ENCODE measurements at regions not wholly inside any gene's neighbourhood (a gene's known extent, or its start where the extent isn't known, plus 50 kb on each side); places are given as distances from the start of the nearest gene placed in this dataset.

DNA sequence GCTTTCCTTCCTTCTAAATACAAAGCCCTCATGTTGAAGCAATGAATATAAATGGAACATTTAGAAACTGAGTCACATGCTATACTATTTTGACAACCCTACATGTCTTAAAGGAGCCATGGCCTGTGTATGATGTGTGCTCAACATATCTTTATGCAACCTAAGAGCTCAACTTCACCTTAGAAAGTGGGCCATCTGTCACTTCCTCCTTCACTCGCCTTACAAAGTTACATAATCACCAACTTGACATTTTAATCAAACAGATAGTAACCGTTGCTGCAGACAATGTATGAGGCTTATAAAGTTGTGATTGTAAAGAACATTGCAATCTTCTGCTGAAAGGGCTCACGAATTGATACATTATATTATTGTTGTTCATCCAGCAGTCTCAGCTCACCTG is 163.6 kb downstream of the SERPINI1 start:
- no peak for TF ChIP-seq CTCF (IDR thresholded peaks at IDR 0.05; ENCODE audit: insufficient read depth, low read depth, low read length, missing control alignments)
- no peak for DNase-seq (ENCODE audit: low read depth)
- no peak overlapping the region for H3K4me3 ChIP-seq (ENCODE audit: low read length)

DNA sequence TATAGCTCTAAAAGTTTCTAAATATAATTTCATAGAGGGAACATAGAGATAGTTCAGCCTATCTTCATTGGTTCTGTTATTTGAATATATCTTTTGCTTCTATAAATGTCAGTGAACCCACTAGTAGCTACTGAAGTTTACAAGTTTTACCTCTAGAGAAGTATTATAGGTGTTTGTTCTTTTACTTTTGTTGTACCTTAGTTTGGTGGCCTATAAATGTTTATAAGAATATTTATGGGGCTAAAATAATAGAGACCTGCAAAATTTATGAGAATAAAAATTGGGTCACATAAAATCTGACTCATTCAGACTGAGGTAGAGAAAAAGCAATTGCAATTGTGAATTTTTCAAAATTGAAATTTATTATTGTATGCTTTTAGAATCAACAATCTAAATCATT is 162.6 kb downstream of the SERPINI1 start:
- H3K4me3 ChIP-seq (ENCODE audit: low read length), result no peak overlapping the region
- no peak for TF ChIP-seq CTCF (IDR thresholded peaks at IDR 0.05; ENCODE audit: insufficient read depth, low read depth, low read length, missing control alignments)
- DNase-seq (ENCODE audit: low read depth), result no peak

DNA sequence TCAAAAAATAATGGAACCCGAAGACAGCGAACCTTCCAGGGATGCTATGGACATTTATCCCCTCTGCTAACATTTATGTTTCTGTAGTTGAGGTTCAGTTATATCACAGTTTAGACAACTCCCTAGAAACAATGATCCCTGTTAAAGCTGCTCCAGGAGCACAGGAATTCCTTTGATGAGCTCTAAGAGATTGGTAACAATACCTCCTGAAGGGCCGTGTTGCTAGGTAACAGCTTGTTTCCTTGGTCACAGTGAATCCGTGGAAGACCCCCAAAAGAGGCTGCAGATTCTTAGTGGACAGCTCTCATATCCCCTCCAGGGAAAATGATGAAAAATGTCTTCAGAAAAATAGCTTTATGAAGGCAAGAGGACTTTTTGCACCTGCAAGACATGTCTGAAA is 160.2 kb downstream of the SERPINI1 start:
- TF ChIP-seq CTCF (IDR thresholded peaks at IDR 0.05; ENCODE audit: insufficient read depth, low read depth, low read length, missing control alignments), result no peak
- H3K4me3 ChIP-seq (ENCODE audit: low read length), result no peak overlapping the region
- no peak for DNase-seq (ENCODE audit: low read depth)

DNA sequence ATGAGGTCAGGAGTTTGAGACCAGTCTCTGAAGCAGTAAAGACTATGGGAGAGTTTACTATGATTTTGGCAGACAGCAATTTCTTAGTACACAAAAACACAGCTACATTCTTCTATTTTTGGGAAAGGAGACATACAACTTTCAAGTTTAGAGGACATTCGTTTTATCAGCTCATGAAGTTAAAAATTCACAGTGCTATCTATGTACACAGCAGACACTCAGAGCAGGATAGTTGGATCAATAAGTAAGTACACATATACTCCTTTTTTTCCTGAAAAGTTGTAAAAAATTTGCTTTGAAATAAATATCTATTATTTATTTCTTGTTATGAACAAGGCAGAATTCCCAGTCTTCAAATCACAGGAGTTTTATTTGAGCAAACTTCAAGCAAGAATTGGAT is 159.7 kb downstream of the SERPINI1 start:
- no peak for DNase-seq (ENCODE audit: low read depth)
- TF ChIP-seq CTCF (IDR thresholded peaks at IDR 0.05; ENCODE audit: insufficient read depth, low read depth, low read length, missing control alignments), result no peak
- no peak overlapping the region for H3K4me3 ChIP-seq (ENCODE audit: low read length)

GRCh38 chr3:167892205-167892604 is 156.7 kb downstream of the SERPINI1 start:
- no peak for TF ChIP-seq CTCF (IDR thresholded peaks at IDR 0.05; ENCODE audit: insufficient read depth, low read depth, low read length, missing control alignments)
- H3K4me3 ChIP-seq (ENCODE audit: low read length), result no peak overlapping the region
- DNase-seq (ENCODE audit: low read depth), result no peak

DNA sequence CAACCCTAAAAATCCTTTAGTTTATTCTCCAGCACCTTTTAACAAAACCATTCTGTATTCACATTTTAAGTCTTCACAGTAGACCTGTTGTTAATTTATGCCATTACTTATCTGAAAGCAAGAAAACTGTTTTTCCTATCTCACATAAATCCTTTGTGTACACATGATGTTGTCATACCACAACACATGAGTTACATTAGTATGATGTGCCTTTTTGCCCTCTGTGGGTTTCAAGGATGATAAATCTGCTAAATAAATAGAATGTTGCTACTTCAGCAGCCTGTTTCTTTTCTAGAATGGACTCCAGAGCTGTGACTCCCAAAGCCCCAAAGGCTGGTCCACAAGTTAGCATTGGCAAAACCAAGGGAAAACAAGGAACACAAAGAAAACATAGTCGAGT is 151.6 kb downstream of the SERPINI1 start:
- no peak for TF ChIP-seq CTCF (IDR thresholded peaks at IDR 0.05; ENCODE audit: insufficient read depth, low read depth, low read length, missing control alignments)
- H3K4me3 ChIP-seq (ENCODE audit: low read length), result no peak overlapping the region
- peak; percentile 50 for DNase-seq (ENCODE audit: low read depth)

- peak; percentile 8 for DNase-seq (ENCODE audit: low read depth)
- no peak for TF ChIP-seq CTCF (IDR thresholded peaks at IDR 0.05; ENCODE audit: insufficient read depth, low read depth, low read length, missing control alignments)
Measured at GRCh38 chr3:167886690-167887089, 151.2 kb downstream of the SERPINI1 start.

More at GRCh38 chr3:167886690-167887089, 151.2 kb downstream of the SERPINI1 start:
- H3K4me3 ChIP-seq (ENCODE audit: low read length), result no peak overlapping the region

All from epithelial cell of esophagus (primary cell).